CD4-positive, alpha-beta T cell (primary cell): ENCODE measurements at regions not wholly inside any gene's neighbourhood (a gene's known extent, or its start where the extent isn't known, plus 50 kb on each side); places are given as distances from the start of the nearest gene placed in this dataset.

Experiments used
- ATAC-seq: fragments of 200-7000 bp; cut with Tn5 transposase; one replicate; pipeline ENCODE4 v1.10.0; 2022; ENCODE audit warnings: mild to moderate bottlenecking; ENCODE audit not compliant: poor library complexity
- CTCF ChIA-PET: fragments of 350-600 bp; sonication (Branson Sonifier 250); formaldehyde crosslinking; loops from one replicate; lab custom pipeline; 2021; ENCODE audit warnings: antibody characterized with exemption, inconsistent platforms; lab: Charles Lee
- POLR2A ChIA-PET: fragments of 350-600 bp; sonication (Branson Sonifier 250); formaldehyde crosslinking; loops from one replicate; lab custom pipeline; 2021; ENCODE audit warnings: antibody characterized with exemption, inconsistent platforms; lab: Charles Lee
- DNase-seq, 14 experiments: peaks; one replicate each; pipeline ENCODE4 v3.0.0-alpha.2; 2013 to 2020; ENCODE audit warnings: mixed read lengths in 2 of 14
- H3K27ac ChIP-seq, 2 donors: one replicate each; pipeline versions ENCODE4 v1.5.1 to v1.7.0; 2013; ENCODE audit warnings: low read length in 2 of 2, low read depth in 1 of 2, mild to moderate bottlenecking in 1 of 2
- H3K27me3 ChIP-seq, 2 experiments: 1 replicate in 1 of 2; 2 replicates in 1 of 2; pipeline versions ENCODE4 v1.6.1 to v1.7.0; 2013; ENCODE audit warnings: low read length in 2 of 2, control low read depth in 1 of 2, mild to moderate bottlenecking in 1 of 2, moderate library complexity in 1 of 2; ENCODE audit not compliant: insufficient read depth in 2 of 2, control insufficient read depth in 1 of 2
- H3K36me3 ChIP-seq: one replicate; pipeline ENCODE4 v1.6.1; 2013; ENCODE audit warnings: low read length, control low read depth; ENCODE audit not compliant: insufficient read depth
- H3K4me1 ChIP-seq: one replicate; pipeline ENCODE4 v1.6.1; 2013; ENCODE audit warnings: low read length, control low read depth; ENCODE audit not compliant: insufficient read depth
- H3K4me3 ChIP-seq: one replicate; pipeline ENCODE4 v1.5.1; 2013; ENCODE audit warnings: mild to moderate bottlenecking, low read length, moderate library complexity
- H3K9me3 ChIP-seq, 2 experiments: 1 replicate in 1 of 2; 2 replicates in 1 of 2; pipeline versions ENCODE4 v1.6.1 to v1.7.0; 2013; ENCODE audit warnings: low read length in 2 of 2, mild to moderate bottlenecking in 2 of 2, control low read depth in 1 of 2, moderate library complexity in 1 of 2; ENCODE audit not compliant: control insufficient read depth in 1 of 2, insufficient read depth in 1 of 2
- H3K27ac Mint-ChIP-seq: one replicate; pipeline ENCODE4 v1.8.0; 2020; ENCODE audit warnings: mixed read lengths
- H3K27me3 Mint-ChIP-seq: one replicate; pipeline ENCODE4 v1.8.0; 2021; ENCODE audit warnings: mixed read lengths
- H3K36me3 Mint-ChIP-seq: one replicate; pipeline ENCODE4 v1.8.0; 2021; ENCODE audit warnings: low read depth, mixed read lengths
- H3K4me1 Mint-ChIP-seq: one replicate; pipeline ENCODE4 v1.8.0; 2021; ENCODE audit warnings: low read depth, mixed read lengths
- H3K4me3 Mint-ChIP-seq: one replicate; pipeline ENCODE4 v1.8.0; 2020; ENCODE audit warnings: mild to moderate bottlenecking, mixed read lengths
- H3K9me3 Mint-ChIP-seq: one replicate; pipeline ENCODE4 v1.8.0; 2020; ENCODE audit warnings: mixed read lengths
- CTCF ChIP-seq: fragments of 200-600 bp; IDR thresholded peaks from one replicate; pipeline ENCODE4 v1.8.0; 2022; ENCODE audit warnings: antibody characterized with exemption, mild to moderate bottlenecking
- intact Hi-C, 2 experiments: fragments of 100-400 bp; cut with DNase I in 1 of 2; cut with micrococcal nuclease in 1 of 2; formaldehyde crosslinking; loops; one replicate each; pipeline versions ENCODE4 v1.15.1 to v1.9.0; 2023 to 2025; cut with DNase I, micrococcal nuclease

- H3K4me3 Mint-ChIP-seq, result no peak overlapping the region
- intact Hi-C loops, result no loop called here
Measured at GRCh38 chr1:177847843-177848242, 122.0 kb downstream of the SEC16B start.

GRCh38 chr1:177838907-177839485 is 130.9 kb downstream of the SEC16B start:
- ATAC-seq, result no peak
- ChIA-PET CTCF (no interaction called here), POLR2A (no interaction called here)
- no peak overlapping the region for H3K4me3 Mint-ChIP-seq
- Histone ChIP-seq H3K36me3 (no peaks in the 10 kb centered on the region), H3K9me3 (peaks cover 6% of the 10 kb centered on the region in 2 experiments), H3K4me3 (no peak overlapping the region), H3K27me3 (no peaks in the 10 kb centered on the region), H3K4me1 (no peaks in the 10 kb centered on the region), H3K27ac (no peak overlapping the region)
- H3K27ac Mint-ChIP-seq, result no peak overlapping the region
- H3K4me1 Mint-ChIP-seq, result no peaks in the 10 kb centered on the region
- no peak for TF ChIP-seq CTCF
- peaks cover 1% of the 10 kb centered on the region for H3K9me3 Mint-ChIP-seq
- intact Hi-C loops, result no loop called here
- H3K27me3 Mint-ChIP-seq, result no peaks in the 10 kb centered on the region
- no peak for DNase-seq
- H3K36me3 Mint-ChIP-seq, result no peaks in the 10 kb centered on the region

More at GRCh38 chr1:177847843-177848242, 122.0 kb downstream of the SEC16B start:
- ATAC-seq (no peak), DNase-seq (no peak)
- ChIA-PET POLR2A (no interaction called here), CTCF (no interaction called here)
- TF ChIP-seq CTCF, result no peak
- Histone ChIP-seq H3K4me1 (no peaks in the 10 kb centered on the region), H3K9me3 (peaks cover 0 to 3% of the 10 kb centered on the region in 2 experiments), H3K4me3 (no peak overlapping the region), H3K27me3 (no peaks in the 10 kb centered on the region), H3K27ac (no peak overlapping the region), H3K36me3 (no peaks in the 10 kb centered on the region)
- H3K27ac Mint-ChIP-seq, result no peak overlapping the region
- no peaks in the 10 kb centered on the region for H3K4me1 Mint-ChIP-seq
- H3K9me3 Mint-ChIP-seq, result peaks cover 3% of the 10 kb centered on the region
- H3K36me3 Mint-ChIP-seq, result no peaks in the 10 kb centered on the region
- no peaks in the 10 kb centered on the region for H3K27me3 Mint-ChIP-seq

- intact Hi-C loops, result no loop called here
- no peak for TF ChIP-seq CTCF
- Mint-ChIP-seq H3K4me1 (no peaks in the 10 kb centered on the region), H3K36me3 (no peaks in the 10 kb centered on the region), H3K27me3 (no peaks in the 10 kb centered on the region), H3K4me3 (no peak overlapping the region), H3K9me3 (peaks cover 3% of the 10 kb centered on the region), H3K27ac (no peak overlapping the region)
- Histone ChIP-seq H3K27ac (no peak overlapping the region), H3K27me3 (no peaks in the 10 kb centered on the region), H3K4me1 (no peaks in the 10 kb centered on the region), H3K4me3 (no peak overlapping the region), H3K36me3 (no peaks in the 10 kb centered on the region), H3K9me3 (peaks cover 0 to 3% of the 10 kb centered on the region in 2 experiments)
- POLR2A ChIA-PET, result no interaction called here
- ATAC-seq, result no peak
- CTCF ChIA-PET, result no interaction called here
- no peak for DNase-seq
Measured at GRCh38 chr1:177833631-177834030, 136.2 kb downstream of the SEC16B start.
